Heart right ventricle (tissue), 16 donors: ENCODE measurements at regions not wholly inside any gene's neighbourhood (a gene's known extent, or its start where the extent isn't known, plus 50 kb on each side); places are given as distances from the start of the nearest gene placed in this dataset.

Source experiments
- ATAC-seq, 8 donors: fragments of 200-7000 bp; cut with Tn5 transposase; one replicate each; pipeline ENCODE4 v1.9.1; 2020; ENCODE audit warnings: mild to moderate bottlenecking in 8 of 8, moderate library complexity in 8 of 8, moderate number of reproducible peaks in 1 of 8
- DNase-seq, 2 donors: peaks; one replicate each; pipeline ENCODE4 v3.0.0-alpha.2; 2020
- H3K27ac ChIP-seq, 10 donors: fragments of 200-600 bp; sonication (generic) in 2 of 10; one replicate each; pipeline versions ENCODE4 v1.5.0 to v1.8.0; 2020 to 2022; ENCODE audit warnings: mild to moderate bottlenecking in 3 of 10
- H3K27me3 ChIP-seq, 7 donors: fragments of 200-600 bp; one replicate each; pipeline ENCODE4 v1.8.0; 2021 to 2022; ENCODE audit warnings: mild to moderate bottlenecking in 2 of 7
- H3K36me3 ChIP-seq, 9 donors: fragments of 200-600 bp; sonication (generic) in 1 of 9; one replicate each; pipeline versions ENCODE4 v1.5.0 to v1.8.0; 2020 to 2022; ENCODE audit warnings: mild to moderate bottlenecking in 2 of 9
- H3K4me1 ChIP-seq, 9 donors: fragments of 200-600 bp; sonication (generic) in 1 of 9; one replicate each; pipeline versions ENCODE4 v1.5.0 to v1.8.0; 2020 to 2022; ENCODE audit warnings: mild to moderate bottlenecking in 4 of 9
- H3K4me3 ChIP-seq, 10 donors: fragments of 200-600 bp; sonication (generic) in 2 of 10; one replicate each; pipeline versions ENCODE4 v1.5.0 to v1.8.0; 2020 to 2022; ENCODE audit warnings: mild to moderate bottlenecking in 7 of 10, moderate library complexity in 2 of 10
- H3K9me3 ChIP-seq, 11 donors: fragments of 200-600 bp in 10 of 11; sonication (generic) in 2 of 11; one replicate each; pipeline versions ENCODE4 v1.5.0 to v1.8.0; 2013 to 2022; ENCODE audit warnings: mild to moderate bottlenecking in 2 of 11, control low read depth in 1 of 11, moderate library complexity in 1 of 11
- CTCF ChIP-seq, 9 donors: fragments of 200-600 bp; sonication (generic) in 2 of 9; IDR thresholded peaks; one replicate each; pipeline versions ENCODE4 v1.5.0 to v1.8.0; 2021 to 2022; ENCODE audit warnings: antibody characterized with exemption in 9 of 9, mild to moderate bottlenecking in 5 of 9, moderate library complexity in 1 of 9
- WGBS, 2 donors: extraction: QIAGEN DNeasy Blood & Tissue Kit; methylation state at CpG; one replicate each; pipeline ENCODE4 v1.1.7; 2013; ENCODE audit warnings: inconsistent platforms in 1 of 2; 5-methylcytosine and 5-hydroxymethylcytosine counted together
- intact Hi-C, 10 donors: fragments of 100-400 bp; cut with DNase I; formaldehyde crosslinking; loops; one replicate each; pipeline versions ENCODE4 v1.11.1 to v1.14.2; 2022
- donor health status: Arrhythmogenic right ventricular cardiomyopathy.
- donor health status: ischemic (EF 13 %, LVEDD 7.1; RV severe dilation, severe dysfunction).
- donor health status: healthy with polysubstance abuse.
- donor health status: DM: no; HTN: yes; CAD: no.
- donor health status: DM: no; HTN: no; CAD: no.
- donor health status: ischemic (EF 25% LVEDD 6.9; RV normal size, moderate dysfunction).
- donor health status: ischemic (EF 25% LVEDD 5.7; RV mildly dilated, moderate dysfunction).
- donor health status: healthy.
- donor health status: DM: yes; HTN: yes; CAD: no.
- donor health status: Ischemic cardiomyopathy.
- donor health status: ischemic (EF 35%, LVEDD 5.7; RV mildly dilated, moderate dysfunction).
- donor health status: nonischemic (EF 11% LVEDD 7.7; RV severe dilation, severe dysfunction).
- donor health status: DM: yes; HTN: yes; CAD: no.
- donor health status: PGD.
- donor health status: ischemic (EF 29% LVEDD 5.4; RV normal size, mild dysfunction).
- donor health status: nonischemic (EF 23%, LVEDD 6.1; RV moderate dilation, normal function).

DNA sequence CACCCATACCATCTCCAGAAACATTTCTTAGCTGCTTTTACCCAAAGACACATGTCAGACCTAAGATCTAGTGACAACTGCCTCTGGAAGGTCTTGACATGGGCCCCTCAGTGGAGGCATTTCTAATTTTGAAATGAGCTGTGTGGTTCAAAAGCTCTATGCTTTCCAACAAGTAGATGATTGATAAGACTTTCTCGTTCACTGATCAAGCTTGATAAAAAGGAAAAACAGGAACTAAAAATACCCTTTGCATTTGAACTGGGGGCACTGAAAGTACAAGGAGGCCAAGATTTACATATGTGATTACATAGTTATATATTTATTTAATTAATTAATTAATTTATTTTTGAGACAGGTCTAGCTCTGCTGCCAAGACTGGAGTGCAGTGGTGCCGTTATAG is 61.3 kb upstream of the SCOC start:
- Histone ChIP-seq H3K9me3 (no peaks in the 10 kb centered on the region), H3K4me3 (no peak overlapping the region), H3K27ac (no peak overlapping the region), H3K27me3 (no peaks in the 10 kb centered on the region), H3K36me3 (no peaks in the 10 kb centered on the region), H3K4me1 (peaks cover 0 to 29% (median 13%) of the 10 kb centered on the region in 9 donors)
- ATAC-seq (no peak), DNase-seq (no peak)
- intact Hi-C loops, result no loop called here
- 62 to 70% methylated on average over 2 of the region's 2 CpGs for WGBS, 2 donors
- TF ChIP-seq CTCF (IDR thresholded peaks at IDR 0.05), result no peak

GRCh38 chr4:140311257-140311835 is 62.1 kb upstream of the SCOC start:
- Histone ChIP-seq H3K36me3 (no peaks in the 10 kb centered on the region), H3K27me3 (no peaks in the 10 kb centered on the region), H3K9me3 (no peaks in the 10 kb centered on the region), H3K4me1 (peaks cover 0 to 29% (median 13%) of the 10 kb centered on the region in 9 donors), H3K4me3 (no peak overlapping the region), H3K27ac (no peak overlapping the region)
- intact Hi-C loops, result no loop called here
- no peak for TF ChIP-seq CTCF (IDR thresholded peaks at IDR 0.05)
- ATAC-seq, result no peak
- DNase-seq, result no peak

DNA sequence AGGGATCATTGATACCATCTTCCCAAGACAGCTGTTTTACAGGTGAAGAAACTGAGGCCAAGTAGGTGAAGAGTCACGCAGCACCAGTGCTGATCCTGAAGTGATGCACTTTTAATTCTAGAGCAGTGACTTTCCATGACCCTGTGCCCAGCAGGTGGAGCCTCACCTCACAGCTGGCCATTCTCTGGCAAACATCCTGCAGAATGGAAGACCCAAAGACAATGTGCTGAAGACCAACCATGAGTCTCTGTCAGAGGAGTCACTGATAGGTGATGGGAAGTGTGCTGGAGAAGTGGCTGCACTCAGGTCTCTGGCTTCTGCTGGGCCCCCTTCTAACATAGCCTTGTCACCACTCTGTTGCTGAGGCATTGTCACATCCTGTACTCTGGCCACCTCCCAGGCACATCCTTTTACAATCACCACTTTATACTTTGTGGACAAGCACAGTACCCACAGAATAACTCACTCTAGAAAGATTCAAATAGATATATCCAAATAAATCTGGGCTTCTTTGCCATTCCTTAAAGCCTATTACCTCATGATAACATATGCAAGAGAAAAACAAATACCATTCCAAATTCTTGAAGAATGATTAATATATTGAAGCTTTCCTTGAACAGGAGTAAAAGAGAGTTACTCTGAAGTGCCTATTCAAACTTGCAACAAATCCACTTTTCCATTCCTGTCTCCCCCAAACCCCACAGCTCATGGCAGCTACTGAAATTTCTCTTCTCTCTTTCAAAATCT is 64.1 kb upstream of the SCOC start:
- WGBS, 2 donors, result 68 to 83% methylated on average over 1 of the region's 1 CpG
- peak; percentile 9 to 90 (median 44) for ATAC-seq
- TF ChIP-seq CTCF (IDR thresholded peaks at IDR 0.05), result peak in 2 of 9 donors; percentile 19 to 23
- intact Hi-C loops, result no loop called here
- H3K4me1 ChIP-seq, result peaks cover 0 to 29% (median 13%) of the 10 kb centered on the region in 9 donors
- no peak overlapping the region for H3K4me3 ChIP-seq
- no peaks in the 10 kb centered on the region for H3K27me3 ChIP-seq
- DNase-seq, result no peak
- peak overlapping the region in 9 of 10 donors; percentile 73 to 89 (median 79) for H3K27ac ChIP-seq
- H3K36me3 ChIP-seq, result no peaks in the 10 kb centered on the region
- no peaks in the 10 kb centered on the region for H3K9me3 ChIP-seq

DNA sequence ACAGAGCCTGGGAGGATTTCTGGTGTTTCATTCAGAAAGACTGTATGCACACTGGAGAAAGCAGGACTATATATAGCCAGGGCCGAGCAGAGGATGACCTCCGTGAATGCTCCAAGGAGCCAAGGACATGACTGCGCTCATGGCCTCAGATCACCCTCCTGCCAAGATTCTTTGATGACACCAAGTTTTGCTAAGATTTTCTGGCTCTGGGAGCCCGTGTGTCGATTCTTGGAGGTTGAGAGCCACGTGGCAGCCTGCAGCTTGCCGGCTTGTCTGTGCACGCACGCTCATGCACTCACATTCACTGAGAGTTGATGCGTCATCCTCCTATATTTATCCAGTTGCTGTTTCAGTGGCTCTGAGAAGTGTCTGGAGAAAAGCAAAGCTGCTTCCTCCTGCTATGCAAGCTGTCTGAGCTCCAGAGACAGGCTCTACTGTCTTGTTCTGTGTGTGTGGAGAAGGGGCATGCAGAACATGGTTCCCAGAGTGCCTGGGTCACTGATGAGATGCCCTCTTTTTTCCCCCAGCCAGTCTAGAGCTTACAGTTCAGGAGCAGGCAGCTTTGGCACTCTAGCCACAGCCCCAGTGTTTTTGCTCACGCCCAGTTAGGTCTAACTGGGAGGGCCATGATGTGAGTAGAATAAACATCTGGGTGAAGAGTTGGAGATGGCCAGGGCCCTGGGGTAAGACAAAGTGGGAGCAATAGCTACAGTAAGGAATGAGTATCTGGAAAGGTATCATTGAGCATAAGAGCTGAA is 64.9 kb upstream of the SCOC start:
- peak; percentile 86 to 97 (median 96) for ATAC-seq
- peak overlapping the region in 9 of 10 donors; percentile 73 to 89 (median 79) for H3K27ac ChIP-seq
- no peaks in the 10 kb centered on the region for H3K36me3 ChIP-seq
- DNase-seq, result peak; percentile 64 to 75
- 35% methylated on average over 11 of the region's 11 CpGs for WGBS, 2 donors
- H3K4me1 ChIP-seq, result peaks cover 0 to 29% (median 13%) of the 10 kb centered on the region in 9 donors
- H3K4me3 ChIP-seq, result no peak overlapping the region
- no peak for TF ChIP-seq CTCF (IDR thresholded peaks at IDR 0.05)
- H3K9me3 ChIP-seq, result no peaks in the 10 kb centered on the region
- no peaks in the 10 kb centered on the region for H3K27me3 ChIP-seq
- intact Hi-C loops, result no loop called here
